ENCODE measurements at regions not wholly inside any gene's neighbourhood (a gene's known extent, or its start where the extent isn't known, plus 50 kb on each side); places are given as distances from the start of the nearest gene placed in this dataset.

DNA sequence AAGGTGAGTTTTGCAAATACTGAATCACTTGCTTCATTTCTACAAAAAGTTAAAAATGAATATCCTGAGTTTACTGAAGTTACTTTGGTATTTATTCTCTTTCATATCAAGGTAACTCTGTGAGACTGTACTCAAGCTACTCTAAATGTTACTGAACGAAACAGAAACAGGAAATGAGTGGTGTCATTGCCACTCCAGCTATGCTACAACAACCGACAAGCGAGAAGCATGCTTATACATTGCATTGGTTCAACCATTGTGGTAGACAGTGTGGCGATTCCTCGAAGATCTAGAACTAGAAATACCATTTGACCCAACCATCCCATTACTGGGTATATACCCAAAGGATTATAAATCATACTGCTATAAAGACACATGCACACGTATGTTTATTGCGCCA is 313.2 kb upstream of the THBS1 start:
- Histone ChIP-seq H3K79me2 (ENCODE audit: insufficient read depth, low read length) (no peaks in the 10 kb centered on the region), H3K27me3 (ENCODE audit: control insufficient read depth in 2 of 2, insufficient read depth in 2 of 2, low read length in 2 of 2) (peaks cover 7 to 15% of the 10 kb centered on the region in 2 donors), H3K27ac (ENCODE audit: low read depth in 1 of 2, low read length in 2 of 2) (no peak overlapping the region), H3K4me3 (replicated peaks in 1 of 3; ENCODE audit: low read depth in 2 of 3, low read length in 3 of 3) (no peak overlapping the region), H3K9me3 (replicated peaks in 1 of 2; ENCODE audit: control insufficient read depth in 1 of 2, insufficient read depth in 1 of 2, low read length in 2 of 2) (no peaks in the 10 kb centered on the region), H3K4me1 (ENCODE audit: control insufficient read depth in 1 of 2, insufficient read depth in 2 of 2, low read length in 2 of 2) (peaks cover 5% of the 10 kb centered on the region in 2 donors), H2AFZ (ENCODE audit: insufficient read depth, low read depth, low read length, poor library complexity, severe bottlenecking) (no peak overlapping the region), H3K9ac (ENCODE audit: insufficient read depth, low read length, poor library complexity, severe bottlenecking) (no peak overlapping the region), H3K4me2 (replicated peaks; ENCODE audit: extremely low read depth, low read length, poor library complexity, severe bottlenecking) (no peak overlapping the region), H3K36me3 (replicated peaks in 1 of 2; ENCODE audit: control insufficient read depth in 1 of 2, insufficient read depth in 2 of 2, low read length in 2 of 2) (no peaks in the 10 kb centered on the region), H4K20me1 (ENCODE audit: insufficient read depth, low read length) (no peaks in the 10 kb centered on the region)
- Mint-ChIP-seq H3K27ac (no peak overlapping the region), H3K27me3 (ENCODE audit: low read depth in 3 of 3) (peaks cover 11 to 38% (median 20%) of the 10 kb centered on the region in 3 donors), H3K9me3 (peaks cover 0 to 7% (median 1%) of the 10 kb centered on the region in 7 donors), H3K4me3 (no peak overlapping the region), H3K4me1 (peaks cover 12% of the 10 kb centered on the region), H3K36me3 (no peaks in the 10 kb centered on the region)
- peak; percentile 54 to 73 (median 56) for DNase-seq
- WGBS (ENCODE audit: insufficient coverage), result 0% methylated on average over 1 of the region's 7 CpGs
- TF ChIP-seq, protein P1, sequence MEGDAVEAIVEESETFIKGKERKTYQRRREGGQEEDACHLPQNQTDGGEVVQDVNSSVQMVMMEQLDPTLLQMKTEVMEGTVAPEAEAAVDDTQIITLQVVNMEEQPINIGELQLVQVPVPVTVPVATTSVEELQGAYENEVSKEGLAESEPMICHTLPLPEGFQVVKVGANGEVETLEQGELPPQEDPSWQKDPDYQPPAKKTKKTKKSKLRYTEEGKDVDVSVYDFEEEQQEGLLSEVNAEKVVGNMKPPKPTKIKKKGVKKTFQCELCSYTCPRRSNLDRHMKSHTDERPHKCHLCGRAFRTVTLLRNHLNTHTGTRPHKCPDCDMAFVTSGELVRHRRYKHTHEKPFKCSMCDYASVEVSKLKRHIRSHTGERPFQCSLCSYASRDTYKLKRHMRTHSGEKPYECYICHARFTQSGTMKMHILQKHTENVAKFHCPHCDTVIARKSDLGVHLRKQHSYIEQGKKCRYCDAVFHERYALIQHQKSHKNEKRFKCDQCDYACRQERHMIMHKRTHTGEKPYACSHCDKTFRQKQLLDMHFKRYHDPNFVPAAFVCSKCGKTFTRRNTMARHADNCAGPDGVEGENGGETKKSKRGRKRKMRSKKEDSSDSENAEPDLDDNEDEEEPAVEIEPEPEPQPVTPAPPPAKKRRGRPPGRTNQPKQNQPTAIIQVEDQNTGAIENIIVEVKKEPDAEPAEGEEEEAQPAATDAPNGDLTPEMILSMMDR (IDR thresholded peaks at IDR 0.05), result no peak
- intact Hi-C loops (cut with micrococcal nuclease), result loop anchor here in 1 of 2 donors (10.0 kb wide), 1 partner anchor 57 kb away; no protein-coding TSS in a partner anchor

DNA sequence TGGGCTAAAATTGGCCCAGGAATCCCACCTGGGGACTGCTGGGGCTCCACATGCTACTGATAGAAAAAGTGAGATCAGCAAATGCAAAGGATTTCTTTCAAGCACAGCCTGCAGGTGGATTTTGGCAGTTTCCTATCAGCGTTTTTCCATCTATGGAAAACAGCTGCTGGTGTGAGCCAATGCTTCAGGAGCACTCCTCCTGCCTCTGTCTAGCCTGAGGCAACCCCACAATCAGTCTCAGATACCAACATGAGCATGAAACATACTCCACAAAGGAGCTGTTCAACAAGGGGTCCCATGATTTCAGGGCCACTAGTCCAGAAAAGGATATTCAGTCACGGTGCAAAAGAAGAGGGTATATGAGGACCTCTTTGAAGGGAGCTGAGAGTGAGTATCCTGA is 311.5 kb upstream of the THBS1 start:
- no peaks in the 10 kb centered on the region for H3K36me3 Mint-ChIP-seq
- H3K27me3 Mint-ChIP-seq (ENCODE audit: low read depth in 3 of 3), result peaks cover 15 to 44% (median 17%) of the 10 kb centered on the region in 3 donors
- 100% methylated on average over 1 of the region's 2 CpGs for WGBS (ENCODE audit: insufficient coverage)
- no peaks in the 10 kb centered on the region for H4K20me1 ChIP-seq (ENCODE audit: insufficient read depth, low read length)
- no peak overlapping the region for H2AFZ ChIP-seq (ENCODE audit: insufficient read depth, low read depth, low read length, poor library complexity, severe bottlenecking)
- H3K4me1 ChIP-seq (ENCODE audit: control insufficient read depth in 1 of 2, insufficient read depth in 2 of 2, low read length in 2 of 2), result peaks cover 0 to 5% of the 10 kb centered on the region in 2 donors
- TF ChIP-seq, protein P1 (IDR thresholded peaks at IDR 0.05), result no peak
- H3K4me3 Mint-ChIP-seq, result peak overlapping the region in 1 of 2 donors; percentile 2
- intact Hi-C loops (cut with micrococcal nuclease), result loop anchor here in 1 of 2 donors (10.0 kb wide), 1 partner anchor 55 kb away; no protein-coding TSS in a partner anchor
- H3K4me2 ChIP-seq (replicated peaks; ENCODE audit: extremely low read depth, low read length, poor library complexity, severe bottlenecking), result no peak overlapping the region
- H3K27ac ChIP-seq (ENCODE audit: low read depth in 1 of 2, low read length in 2 of 2), result no peak overlapping the region
- no peaks in the 10 kb centered on the region for H3K79me2 ChIP-seq (ENCODE audit: insufficient read depth, low read length)
- peaks cover 2% of the 10 kb centered on the region for H3K4me1 Mint-ChIP-seq
- no peak for DNase-seq
- H3K36me3 ChIP-seq (replicated peaks in 1 of 2; ENCODE audit: control insufficient read depth in 1 of 2, insufficient read depth in 2 of 2, low read length in 2 of 2), result no peaks in the 10 kb centered on the region
- H3K27me3 ChIP-seq (ENCODE audit: control insufficient read depth in 2 of 2, insufficient read depth in 2 of 2, low read length in 2 of 2), result peaks cover 9 to 15% of the 10 kb centered on the region in 2 donors
- H3K27ac Mint-ChIP-seq, result no peak overlapping the region
- H3K9me3 Mint-ChIP-seq, result peaks cover 0 to 4% (median 0%) of the 10 kb centered on the region in 7 donors
- H3K9me3 ChIP-seq (replicated peaks in 1 of 2; ENCODE audit: control insufficient read depth in 1 of 2, insufficient read depth in 1 of 2, low read length in 2 of 2), result no peaks in the 10 kb centered on the region
- H3K4me3 ChIP-seq (replicated peaks in 1 of 3; ENCODE audit: low read depth in 2 of 3, low read length in 3 of 3), result no peak overlapping the region
- H3K9ac ChIP-seq (ENCODE audit: insufficient read depth, low read length, poor library complexity, severe bottlenecking), result no peak overlapping the region
